ENCODE measurements at regions not wholly inside any gene's neighbourhood (a gene's known extent, or its start where the extent isn't known, plus 50 kb on each side); places are given as distances from the start of the nearest gene placed in this dataset.
A peak's percentile ranks its signal among the peaks of the same experiment; 100 is the strongest.

GRCh38 chr4:125365731-125366130 is 51.0 kb downstream of the FAT4 start:
- no peak overlapping the region for H3K4me3 ChIP-seq (ENCODE audit: control insufficient read depth, low read depth, low read length)
- no peak for DNase-seq (ENCODE audit: low read depth)
- no peak for TF ChIP-seq CTCF (conservative IDR thresholded peaks at IDR 0.05; ENCODE audit: control insufficient read depth, insufficient read depth, low read depth, low read length)

- peak overlapping the region; percentile 38 for H3K4me3 ChIP-seq (ENCODE audit: control insufficient read depth, low read depth, low read length)
- TF ChIP-seq CTCF (conservative IDR thresholded peaks at IDR 0.05; ENCODE audit: control insufficient read depth, insufficient read depth, low read depth, low read length), result no peak
- DNase-seq (ENCODE audit: low read depth), result peak; percentile 63
Measured at GRCh38 chr4:125368146-125368545, 53.4 kb downstream of the FAT4 start.

GRCh38 chr4:125368671-125369081 is 53.9 kb downstream of the FAT4 start:
- H3K4me3 ChIP-seq (ENCODE audit: control insufficient read depth, low read depth, low read length), result peak overlapping the region; percentile 38
- peak; percentile 86 for DNase-seq (ENCODE audit: low read depth)
- TF ChIP-seq CTCF (conservative IDR thresholded peaks at IDR 0.05; ENCODE audit: control insufficient read depth, insufficient read depth, low read depth, low read length), result no peak

- H3K4me3 ChIP-seq (ENCODE audit: control insufficient read depth, low read depth, low read length), result no peak overlapping the region
- no peak for DNase-seq (ENCODE audit: low read depth)
- no peak for TF ChIP-seq CTCF (conservative IDR thresholded peaks at IDR 0.05; ENCODE audit: control insufficient read depth, insufficient read depth, low read depth, low read length)
Measured at GRCh38 chr4:125369098-125369497, 54.3 kb downstream of the FAT4 start.

- no peak for TF ChIP-seq CTCF (conservative IDR thresholded peaks at IDR 0.05; ENCODE audit: control insufficient read depth, insufficient read depth, low read depth, low read length)
- H3K4me3 ChIP-seq (ENCODE audit: control insufficient read depth, low read depth, low read length), result no peak overlapping the region
- DNase-seq (ENCODE audit: low read depth), result no peak
Measured at GRCh38 chr4:125370478-125370877, 55.7 kb downstream of the FAT4 start.

- H3K4me3 ChIP-seq (ENCODE audit: control insufficient read depth, low read depth, low read length), result no peak overlapping the region
- TF ChIP-seq CTCF (conservative IDR thresholded peaks at IDR 0.05; ENCODE audit: control insufficient read depth, insufficient read depth, low read depth, low read length), result no peak
- no peak for DNase-seq (ENCODE audit: low read depth)
Measured at GRCh38 chr4:125382995-125383394, 68.2 kb downstream of the FAT4 start.

- DNase-seq (ENCODE audit: low read depth), result peak; percentile 35
- no peak overlapping the region for H3K4me3 ChIP-seq (ENCODE audit: control insufficient read depth, low read depth, low read length)
- no peak for TF ChIP-seq CTCF (conservative IDR thresholded peaks at IDR 0.05; ENCODE audit: control insufficient read depth, insufficient read depth, low read depth, low read length)
Measured at GRCh38 chr4:125387770-125388169, 73.0 kb downstream of the FAT4 start.
